Neural cell (in vitro differentiated cells): ENCODE measurements at regions not wholly inside any gene's neighbourhood (a gene's known extent, or its start where the extent isn't known, plus 50 kb on each side); places are given as distances from the start of the nearest gene placed in this dataset.

ENCODE experiments used
- EP300 ChIP-seq: fragments of 450-650 bp; conservative IDR thresholded peaks from 2 replicates; pipeline ENCODE4 v1.6.1; 2014; ENCODE audit warnings: antibody characterized with exemption, mild to moderate bottlenecking, moderate library complexity; ENCODE audit not compliant: poor library complexity, severe bottlenecking
- EZH2 ChIP-seq: fragments of 200-600, 300-800 bp; shearing (Covaris generic), sonication (generic); IDR thresholded peaks from 2 replicates; pipeline ENCODE4 v1.6.1; 2014; ENCODE audit warnings: antibody characterized with exemption, low read length, borderline replicate concordance, mild to moderate bottlenecking; ENCODE audit not compliant: insufficient read depth, poor library complexity, severe bottlenecking
- MXI1 ChIP-seq: fragments of 450-650 bp; conservative IDR thresholded peaks from 2 replicates; pipeline ENCODE4 v1.6.1; 2014; ENCODE audit warnings: antibody characterized with exemption, mild to moderate bottlenecking; ENCODE audit not compliant: poor library complexity, severe bottlenecking
- POLR2AphosphoS5 ChIP-seq: IDR thresholded peaks from 2 replicates; pipeline ENCODE4 v1.6.1; 2012
- RAD21 ChIP-seq: fragments of 450-650 bp; conservative IDR thresholded peaks from 2 replicates; pipeline ENCODE4 v1.6.1; 2014; ENCODE audit warnings: antibody characterized with exemption, mild to moderate bottlenecking, moderate library complexity
- SMC3 ChIP-seq: fragments of 450-650 bp; conservative IDR thresholded peaks from 2 replicates; pipeline ENCODE4 v1.6.1; 2014; ENCODE audit warnings: antibody characterized with exemption, mild to moderate bottlenecking, moderate library complexity; ENCODE audit not compliant: poor library complexity
- TAF1 ChIP-seq: IDR thresholded peaks from 2 replicates; pipeline ENCODE4 v1.6.1; 2012; ENCODE audit warnings: low read depth
- TF ChIP-seq, protein P1 (sequence below): fragments of 450-650 bp; IDR thresholded peaks from 2 replicates; pipeline ENCODE4 v1.5.1; 2014; ENCODE audit warnings: antibody characterized with exemption, mild to moderate bottlenecking, moderate library complexity; ENCODE audit not compliant: poor library complexity, severe bottlenecking
- TF ChIP-seq, protein P2 (sequence below): IDR thresholded peaks from 2 replicates; pipeline ENCODE4 v1.6.1; 2012; ENCODE audit warnings: borderline replicate concordance

DNA sequence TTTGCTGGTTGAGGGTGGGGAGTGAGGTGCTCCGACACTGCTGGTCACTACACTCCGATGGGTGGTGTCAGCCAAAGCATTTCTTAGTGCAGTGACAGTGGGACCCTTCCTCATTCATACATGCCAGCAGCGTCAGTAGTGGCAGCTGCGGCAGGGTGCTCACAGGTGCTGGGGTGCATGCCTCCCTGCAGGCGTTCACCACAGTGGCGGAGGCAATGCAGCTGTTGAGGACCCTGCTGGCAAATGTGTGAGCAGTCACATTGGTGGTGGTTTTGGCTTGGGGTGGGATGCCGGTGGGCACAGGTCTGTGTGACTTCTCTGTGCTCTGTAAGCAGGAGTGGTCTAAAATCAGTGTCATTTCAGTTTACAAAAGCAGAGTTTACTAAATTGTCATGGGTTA is 464.6 kb downstream of the FUT8 start:
- TF ChIP-seq EP300, result no peak
- no peak for TF ChIP-seq EZH2
- TF ChIP-seq, protein P1, sequence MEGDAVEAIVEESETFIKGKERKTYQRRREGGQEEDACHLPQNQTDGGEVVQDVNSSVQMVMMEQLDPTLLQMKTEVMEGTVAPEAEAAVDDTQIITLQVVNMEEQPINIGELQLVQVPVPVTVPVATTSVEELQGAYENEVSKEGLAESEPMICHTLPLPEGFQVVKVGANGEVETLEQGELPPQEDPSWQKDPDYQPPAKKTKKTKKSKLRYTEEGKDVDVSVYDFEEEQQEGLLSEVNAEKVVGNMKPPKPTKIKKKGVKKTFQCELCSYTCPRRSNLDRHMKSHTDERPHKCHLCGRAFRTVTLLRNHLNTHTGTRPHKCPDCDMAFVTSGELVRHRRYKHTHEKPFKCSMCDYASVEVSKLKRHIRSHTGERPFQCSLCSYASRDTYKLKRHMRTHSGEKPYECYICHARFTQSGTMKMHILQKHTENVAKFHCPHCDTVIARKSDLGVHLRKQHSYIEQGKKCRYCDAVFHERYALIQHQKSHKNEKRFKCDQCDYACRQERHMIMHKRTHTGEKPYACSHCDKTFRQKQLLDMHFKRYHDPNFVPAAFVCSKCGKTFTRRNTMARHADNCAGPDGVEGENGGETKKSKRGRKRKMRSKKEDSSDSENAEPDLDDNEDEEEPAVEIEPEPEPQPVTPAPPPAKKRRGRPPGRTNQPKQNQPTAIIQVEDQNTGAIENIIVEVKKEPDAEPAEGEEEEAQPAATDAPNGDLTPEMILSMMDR, result no peak
- TF ChIP-seq SMC3, result no peak
- TF ChIP-seq, protein P2, sequence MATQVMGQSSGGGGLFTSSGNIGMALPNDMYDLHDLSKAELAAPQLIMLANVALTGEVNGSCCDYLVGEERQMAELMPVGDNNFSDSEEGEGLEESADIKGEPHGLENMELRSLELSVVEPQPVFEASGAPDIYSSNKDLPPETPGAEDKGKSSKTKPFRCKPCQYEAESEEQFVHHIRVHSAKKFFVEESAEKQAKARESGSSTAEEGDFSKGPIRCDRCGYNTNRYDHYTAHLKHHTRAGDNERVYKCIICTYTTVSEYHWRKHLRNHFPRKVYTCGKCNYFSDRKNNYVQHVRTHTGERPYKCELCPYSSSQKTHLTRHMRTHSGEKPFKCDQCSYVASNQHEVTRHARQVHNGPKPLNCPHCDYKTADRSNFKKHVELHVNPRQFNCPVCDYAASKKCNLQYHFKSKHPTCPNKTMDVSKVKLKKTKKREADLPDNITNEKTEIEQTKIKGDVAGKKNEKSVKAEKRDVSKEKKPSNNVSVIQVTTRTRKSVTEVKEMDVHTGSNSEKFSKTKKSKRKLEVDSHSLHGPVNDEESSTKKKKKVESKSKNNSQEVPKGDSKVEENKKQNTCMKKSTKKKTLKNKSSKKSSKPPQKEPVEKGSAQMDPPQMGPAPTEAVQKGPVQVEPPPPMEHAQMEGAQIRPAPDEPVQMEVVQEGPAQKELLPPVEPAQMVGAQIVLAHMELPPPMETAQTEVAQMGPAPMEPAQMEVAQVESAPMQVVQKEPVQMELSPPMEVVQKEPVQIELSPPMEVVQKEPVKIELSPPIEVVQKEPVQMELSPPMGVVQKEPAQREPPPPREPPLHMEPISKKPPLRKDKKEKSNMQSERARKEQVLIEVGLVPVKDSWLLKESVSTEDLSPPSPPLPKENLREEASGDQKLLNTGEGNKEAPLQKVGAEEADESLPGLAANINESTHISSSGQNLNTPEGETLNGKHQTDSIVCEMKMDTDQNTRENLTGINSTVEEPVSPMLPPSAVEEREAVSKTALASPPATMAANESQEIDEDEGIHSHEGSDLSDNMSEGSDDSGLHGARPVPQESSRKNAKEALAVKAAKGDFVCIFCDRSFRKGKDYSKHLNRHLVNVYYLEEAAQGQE, result no peak
- TF ChIP-seq TAF1, result no peak
- TF ChIP-seq POLR2AphosphoS5, result no peak
- no peak for TF ChIP-seq RAD21
- TF ChIP-seq MXI1, result no peak
